ENCODE measurements at regions not wholly inside any gene's neighbourhood (a gene's known extent, or its start where the extent isn't known, plus 50 kb on each side); places are given as distances from the start of the nearest gene placed in this dataset.
"Not testable (repeated sequence)": the region's sequence is repeated elsewhere in the genome, so short reads cannot be mapped to it uniquely, and the experiment has no call there.

DNA sequence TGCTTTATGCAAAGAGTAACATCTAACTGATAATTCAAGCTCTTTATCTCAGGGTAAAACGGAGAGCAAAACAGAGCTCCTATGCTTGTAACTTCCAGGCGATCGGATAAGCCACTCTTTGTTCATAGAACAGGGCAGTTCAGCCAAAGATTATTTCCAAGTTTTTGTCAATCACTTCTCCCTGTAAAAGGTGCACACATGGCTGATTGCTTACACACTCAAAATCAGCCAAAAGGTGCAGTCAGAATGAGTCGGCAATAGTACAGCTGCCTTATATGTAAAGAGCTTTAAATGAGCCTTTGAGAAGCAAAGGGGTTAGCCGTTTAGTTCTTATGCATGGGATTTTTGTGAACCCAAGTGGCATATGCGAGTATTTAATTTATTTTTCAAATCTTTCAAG lies 449.6 kb upstream of the POU3F2 start:
- H3K27me3 ChIP-seq, result no peaks in the 10 kb centered on the region

DNA sequence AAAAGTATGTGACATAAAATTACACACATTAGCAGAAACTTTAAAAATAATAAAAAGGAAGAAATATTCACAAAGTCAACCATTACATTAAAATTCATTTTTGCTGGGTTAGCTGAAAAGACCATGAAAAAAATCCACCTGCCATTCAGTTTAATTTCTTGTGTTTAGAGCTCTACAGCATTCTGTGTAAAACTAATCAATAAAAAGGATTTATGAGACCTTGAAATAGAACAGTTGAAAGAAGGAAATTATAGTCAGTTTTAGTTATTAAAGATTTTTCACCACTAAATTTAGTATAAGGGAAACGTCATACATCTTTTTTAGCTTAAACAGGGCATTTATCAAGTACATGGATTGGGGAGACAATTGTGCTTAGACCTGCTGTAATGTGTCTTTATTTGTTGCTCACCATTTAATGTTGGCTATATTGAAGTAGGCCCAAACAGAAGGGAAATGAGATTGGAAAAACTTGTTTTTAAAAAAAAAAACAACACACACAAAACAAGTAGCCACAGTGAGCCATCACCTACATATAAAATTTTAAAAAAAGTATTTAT lies 438.7 kb upstream of the POU3F2 start:
- no peaks in the 10 kb centered on the region for H3K4me1 ChIP-seq
- intact Hi-C loops (cut with DNase I), result no loop called here
- DNase-seq (no peak), ATAC-seq (no peak)
- H3K36me3 ChIP-seq (replicated peaks in 1 of 2; ENCODE audit: insufficient read depth in 1 of 2, low read depth in 2 of 2), result no peaks in the 10 kb centered on the region
- WGBS, 2 donors, result 9 to 17% methylated on average over 1 of the region's 1 CpG
- TF ChIP-seq POLR2A (IDR thresholded peaks at IDR 0.05), result no peak
- TF ChIP-seq, protein P1, sequence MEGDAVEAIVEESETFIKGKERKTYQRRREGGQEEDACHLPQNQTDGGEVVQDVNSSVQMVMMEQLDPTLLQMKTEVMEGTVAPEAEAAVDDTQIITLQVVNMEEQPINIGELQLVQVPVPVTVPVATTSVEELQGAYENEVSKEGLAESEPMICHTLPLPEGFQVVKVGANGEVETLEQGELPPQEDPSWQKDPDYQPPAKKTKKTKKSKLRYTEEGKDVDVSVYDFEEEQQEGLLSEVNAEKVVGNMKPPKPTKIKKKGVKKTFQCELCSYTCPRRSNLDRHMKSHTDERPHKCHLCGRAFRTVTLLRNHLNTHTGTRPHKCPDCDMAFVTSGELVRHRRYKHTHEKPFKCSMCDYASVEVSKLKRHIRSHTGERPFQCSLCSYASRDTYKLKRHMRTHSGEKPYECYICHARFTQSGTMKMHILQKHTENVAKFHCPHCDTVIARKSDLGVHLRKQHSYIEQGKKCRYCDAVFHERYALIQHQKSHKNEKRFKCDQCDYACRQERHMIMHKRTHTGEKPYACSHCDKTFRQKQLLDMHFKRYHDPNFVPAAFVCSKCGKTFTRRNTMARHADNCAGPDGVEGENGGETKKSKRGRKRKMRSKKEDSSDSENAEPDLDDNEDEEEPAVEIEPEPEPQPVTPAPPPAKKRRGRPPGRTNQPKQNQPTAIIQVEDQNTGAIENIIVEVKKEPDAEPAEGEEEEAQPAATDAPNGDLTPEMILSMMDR (IDR thresholded peaks at IDR 0.05), result no peak
- no peaks in the 10 kb centered on the region for H3K27me3 ChIP-seq
- H3K27ac ChIP-seq, result no peak overlapping the region
- H3K4me3 ChIP-seq, result no peak overlapping the region
- H3K9me3 ChIP-seq, result no peaks in the 10 kb centered on the region

More for the DNA sequence above, 449.6 kb upstream of the POU3F2 start:
- Histone ChIP-seq H3K36me3 (replicated peaks in 1 of 2; ENCODE audit: insufficient read depth in 1 of 2, low read depth in 2 of 2) (no peaks in the 10 kb centered on the region), H3K4me1 (no peaks in the 10 kb centered on the region), H3K9me3 (no peaks in the 10 kb centered on the region), H3K27ac (no peak overlapping the region), H3K4me3 (no peak overlapping the region)
- 35 to 40% methylated on average over 6 of the region's 6 CpGs for WGBS, 2 donors
- intact Hi-C loops (cut with DNase I), result no loop called here
- no peak for DNase-seq
- ATAC-seq, result no peak
- no peak for TF ChIP-seq POLR2A (IDR thresholded peaks at IDR 0.05)

DNA sequence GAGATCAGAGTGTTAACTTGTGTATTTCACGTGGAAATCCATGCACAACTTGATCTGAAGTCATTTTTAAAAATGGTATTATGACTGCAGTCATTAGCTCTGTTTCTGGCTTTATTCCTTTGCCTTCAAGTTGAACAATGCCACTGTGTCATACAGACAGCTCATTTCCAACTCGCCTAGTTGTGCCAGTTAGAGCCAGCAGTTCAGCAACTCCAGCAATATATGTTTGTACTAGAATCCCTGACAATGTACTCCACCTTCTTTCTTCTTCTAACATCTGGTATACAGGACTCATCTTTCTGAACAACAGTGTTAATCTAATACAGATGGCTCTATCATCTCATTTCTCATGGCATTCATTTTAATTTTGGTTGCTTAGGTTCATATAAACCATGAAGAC lies 418.3 kb upstream of the POU3F2 start:
- intact Hi-C loops (cut with DNase I), result no loop called here
- no peaks in the 10 kb centered on the region for H3K27me3 ChIP-seq
- H3K4me1 ChIP-seq, result no peaks in the 10 kb centered on the region
- 44 to 51% methylated on average over 2 of the region's 2 CpGs for WGBS, 2 donors
- DNase-seq, result no peak
- no peaks in the 10 kb centered on the region for H3K9me3 ChIP-seq
- no peak for ATAC-seq
- no peak overlapping the region for H3K4me3 ChIP-seq
- no peak for TF ChIP-seq POLR2A (IDR thresholded peaks at IDR 0.05)
- TF ChIP-seq, protein P1 (IDR thresholded peaks at IDR 0.05), result no peak
- no peaks in the 10 kb centered on the region for H3K36me3 ChIP-seq (replicated peaks in 1 of 2; ENCODE audit: insufficient read depth in 1 of 2, low read depth in 2 of 2)
- H3K27ac ChIP-seq, result no peak overlapping the region

DNA sequence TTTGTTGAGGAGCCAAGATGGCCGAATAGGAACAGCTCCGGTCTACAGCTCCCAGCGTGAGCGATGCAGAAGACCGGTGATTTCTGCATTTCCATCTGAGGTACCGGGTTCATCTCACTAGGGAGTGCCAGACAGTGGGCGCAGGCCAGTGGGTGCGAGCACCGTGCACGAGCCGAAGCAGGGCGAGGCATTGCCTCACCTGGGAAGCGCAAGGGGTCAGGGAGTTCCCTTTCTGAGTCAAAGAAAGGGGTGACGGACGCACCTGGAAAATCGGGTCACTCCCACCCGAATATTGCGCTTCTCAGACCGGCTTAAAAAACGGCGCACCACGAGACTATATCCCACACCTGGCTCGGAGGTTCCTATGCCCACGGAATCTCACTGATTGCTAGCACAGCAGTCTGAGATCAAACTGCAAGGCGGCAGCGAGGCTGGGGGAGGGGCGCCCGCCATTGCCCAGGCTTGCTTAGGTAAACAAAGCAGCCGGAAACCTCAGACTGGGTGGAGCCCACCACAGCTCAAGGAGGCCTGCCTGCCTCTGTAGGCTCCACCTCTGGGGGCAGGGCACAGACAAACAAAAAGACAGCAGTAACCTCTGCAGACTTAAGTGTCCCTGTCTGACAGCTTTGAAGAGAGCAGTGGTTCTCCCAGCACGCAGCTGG lies 417.7 kb upstream of the POU3F2 start:
- ATAC-seq; intact Hi-C loops (cut with DNase I): not testable (repeated sequence)
- WGBS, 2 donors, result 74 to 83% methylated on average over 24 to 29 of the region's 30 CpGs

DNA sequence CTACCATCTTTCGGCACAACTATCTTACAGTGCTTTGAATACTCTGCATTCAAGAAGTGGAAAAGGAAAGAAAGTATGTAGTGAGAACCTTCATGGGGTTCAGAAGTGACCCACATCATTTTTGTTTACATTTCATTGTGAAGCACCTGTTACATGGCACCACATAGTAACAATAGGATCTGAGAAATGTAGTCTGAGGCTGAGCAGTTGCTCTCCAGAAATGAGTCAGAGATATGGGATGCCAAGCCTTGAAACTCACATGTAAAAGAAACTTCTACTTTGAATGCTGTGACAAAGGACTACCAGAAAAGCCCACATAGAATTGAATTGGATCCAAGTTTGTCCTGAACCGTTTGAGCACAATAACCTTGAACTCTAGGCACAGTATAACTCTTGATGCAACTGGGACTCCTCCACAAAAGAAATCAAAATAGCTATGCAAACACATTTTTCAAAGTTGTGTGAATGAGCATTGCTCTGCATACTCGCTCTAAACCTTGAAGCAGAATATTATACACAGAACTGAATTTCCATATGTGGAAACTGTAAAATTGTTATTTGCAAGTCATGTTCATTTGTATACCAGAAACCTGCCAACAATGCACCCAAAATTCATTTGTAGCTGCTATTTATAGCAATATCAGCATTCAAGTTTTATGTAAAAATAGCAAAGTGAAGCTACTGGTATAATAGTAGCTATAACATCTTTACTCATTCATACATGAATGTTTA lies 400.9 kb upstream of the POU3F2 start:
- no peaks in the 10 kb centered on the region for H3K4me1 ChIP-seq
- no peak for TF ChIP-seq POLR2A (IDR thresholded peaks at IDR 0.05)
- TF ChIP-seq, protein P1 (IDR thresholded peaks at IDR 0.05), result no peak
- H3K4me3 ChIP-seq, result no peak overlapping the region
- H3K9me3 ChIP-seq, result peaks cover 0 to 4% (median 0%) of the 10 kb centered on the region in 3 donors
- whole genome bisulfite sequencing, 2 donors, result 40 to 46% methylated on average over 3 of the region's 3 CpGs
- H3K27me3 ChIP-seq, result no peaks in the 10 kb centered on the region
- DNase-seq (no peak), ATAC-seq (no peak)
- intact Hi-C loops (cut with DNase I), result no loop called here
- no peak overlapping the region for H3K27ac ChIP-seq
- H3K36me3 ChIP-seq (replicated peaks in 1 of 2; ENCODE audit: insufficient read depth in 1 of 2, low read depth in 2 of 2), result no peaks in the 10 kb centered on the region

More for the DNA sequence above, 417.7 kb upstream of the POU3F2 start:
- DNase-seq; H3K4me3 ChIP-seq; H3K36me3 ChIP-seq (replicated peaks in 1 of 2; ENCODE audit: insufficient read depth in 1 of 2, low read depth in 2 of 2); H3K27me3 ChIP-seq; H3K27ac ChIP-seq; H3K9me3 ChIP-seq; H3K4me1 ChIP-seq: not testable (repeated sequence)
